ENCODE measurements at regions not wholly inside any gene's neighbourhood (a gene's known extent, or its start where the extent isn't known, plus 50 kb on each side); places are given as distances from the start of the nearest gene placed in this dataset.

GRCh38 chr2:14480906-14481305 lies 151.6 kb upstream of the LRATD1 start:
- no peak for DNase-seq

- no peak for DNase-seq
Measured at GRCh38 chr2:14492920-14493503, 139.5 kb upstream of the LRATD1 start.

GRCh38 chr2:14494759-14495158 lies 137.8 kb upstream of the LRATD1 start:
- no peak for DNase-seq

GRCh38 chr2:14501061-14501460 lies 131.5 kb upstream of the LRATD1 start:
- DNase-seq, result no peak

- peak; percentile 3 for DNase-seq
Measured at GRCh38 chr2:14506955-14507354, 125.6 kb upstream of the LRATD1 start.

GRCh38 chr2:14511541-14511940 lies 121.0 kb upstream of the LRATD1 start:
- DNase-seq, result no peak

- DNase-seq, result no peak
Measured at GRCh38 chr2:14513903-14514302, 118.6 kb upstream of the LRATD1 start.

GRCh38 chr2:14516844-14517243 lies 115.7 kb upstream of the LRATD1 start:
- no peak for DNase-seq

GRCh38 chr2:14517731-14518130 lies 114.8 kb upstream of the LRATD1 start:
- DNase-seq, result no peak

- no peak for DNase-seq
Measured at GRCh38 chr2:14520385-14520945, 112.1 kb upstream of the LRATD1 start.

GRCh38 chr2:14524041-14524802 lies 108.3 kb upstream of the LRATD1 start:
- DNase-seq, result no peak

GRCh38 chr2:14524803-14525080 lies 107.8 kb upstream of the LRATD1 start:
- DNase-seq, result no peak

- DNase-seq, result no peak
Measured at GRCh38 chr2:14530506-14530905, 102.0 kb upstream of the LRATD1 start.

GRCh38 chr2:14533131-14533757 lies 99.3 kb upstream of the LRATD1 start:
- DNase-seq, result no peak

GRCh38 chr2:14535156-14535555 lies 97.4 kb upstream of the LRATD1 start:
- DNase-seq, result no peak

GRCh38 chr2:14536976-14537375 lies 95.5 kb upstream of the LRATD1 start:
- DNase-seq, result no peak

- no peak for DNase-seq
Measured at GRCh38 chr2:14540015-14540414, 92.5 kb upstream of the LRATD1 start.

- no peak for DNase-seq
Measured at GRCh38 chr2:14543284-14543683, 89.2 kb upstream of the LRATD1 start.

- DNase-seq, result no peak
Measured at GRCh38 chr2:14544247-14544646, 88.3 kb upstream of the LRATD1 start.

- DNase-seq, result no peak
Measured at GRCh38 chr2:14547830-14548229, 84.7 kb upstream of the LRATD1 start.

- DNase-seq, result no peak
Measured at GRCh38 chr2:14550658-14551057, 81.9 kb upstream of the LRATD1 start.

GRCh38 chr2:14551069-14551468 lies 81.4 kb upstream of the LRATD1 start:
- no peak for DNase-seq

- DNase-seq, result no peak
Measured at GRCh38 chr2:14552286-14552685, 80.2 kb upstream of the LRATD1 start.

- no peak for DNase-seq
Measured at GRCh38 chr2:14552818-14553217, 79.7 kb upstream of the LRATD1 start.

Data from NCI-H2081 treated with DMSO at 0.1 percent for 48 hours (cell line).